Ovary (tissue), 3 donors: ENCODE measurements at regions not wholly inside any gene's neighbourhood (a gene's known extent, or its start where the extent isn't known, plus 50 kb on each side); places are given as distances from the start of the nearest gene placed in this dataset.

ENCODE experiments used
- CTCF ChIP-seq, 3 donors: fragments of 450-650 bp in 2 of 3; fragments of 200-600 bp in 1 of 3; IDR thresholded peaks; one replicate each; pipeline versions ENCODE4 v1.5.1 to v1.8.0; 2016 to 2022; ENCODE audit warnings: antibody characterized with exemption in 3 of 3, mild to moderate bottlenecking in 1 of 3
- POLR2A ChIP-seq: fragments of 450-650 bp; IDR thresholded peaks from one replicate; pipeline ENCODE4 v1.6.1; 2017; ENCODE audit warnings: antibody characterized with exemption, mild to moderate bottlenecking, moderate library complexity
- donor health status: DM: no; HTN: no; CAD: no.

- no peak for TF ChIP-seq POLR2A
- TF ChIP-seq CTCF (IDR thresholded peaks at IDR 0.05), result no peak
These were observed 214.1 kb downstream of the HS3ST3B1 start for GRCh38 chr17:14514973-14515372.
